SK-N-MC (cell line): ENCODE measurements at regions not wholly inside any gene's neighbourhood (a gene's known extent, or its start where the extent isn't known, plus 50 kb on each side); places are given as distances from the start of the nearest gene placed in this dataset.

Source experiments
- DNase-seq: peaks from one replicate; pipeline ENCODE4 v3.0.0-alpha.2; 2011; ENCODE audit warnings: low read depth, low spot score
- H3K27ac ChIP-seq: fragments of 200-600 bp; sonication (generic); 2 replicates; pipeline ENCODE4 v1.5.1; 2016; ENCODE audit warnings: mixed run types
- H3K36me3 ChIP-seq: fragments of 200-600 bp; sonication (generic); 2 replicates; pipeline ENCODE4 v1.6.1; 2017; ENCODE audit warnings: antibody characterized with exemption, low read length, mixed read lengths; ENCODE audit not compliant: insufficient read depth
- H3K4me3 ChIP-seq: fragments of 200-600 bp; sonication (generic); 2 replicates; pipeline ENCODE4 v1.5.1; 2016
- H3K9ac ChIP-seq: fragments of 200-600 bp; sonication (generic); 2 replicates; pipeline ENCODE4 v1.8.0; 2017; ENCODE audit warnings: mixed run types, mixed read lengths; ENCODE audit not compliant: insufficient read length
- H3K9me3 ChIP-seq: fragments of 200-600 bp; sonication (generic); 2 replicates; pipeline ENCODE4 v1.6.1; 2017; ENCODE audit warnings: low read depth, mild to moderate bottlenecking, antibody characterized with exemption, low read length, moderate library complexity, mixed read lengths
- EZH2 ChIP-seq: fragments of 200-600 bp; sonication (generic); IDR thresholded peaks from one replicate; pipeline ENCODE4 v1.6.1; 2017; ENCODE audit warnings: antibody characterized with exemption
- FOXP2 ChIP-seq: optimal IDR thresholded peaks from 2 replicates; pipeline ENCODE3; 2011; ENCODE audit warnings: mild to moderate bottlenecking, moderate library complexity; ENCODE audit not compliant: insufficient read depth; ENCODE audit errors: extremely low read length, control extremely low read depth
- POLR2AphosphoS5 ChIP-seq: IDR thresholded peaks from 2 replicates; pipeline ENCODE4 v1.6.1; 2012; ENCODE audit warnings: mild to moderate bottlenecking, low read depth, low read length, borderline replicate concordance

GRCh38 chr19:31781542-31781941 lies 432.3 kb upstream of the TSHZ3 start:
- no peak for DNase-seq
- H3K9me3 ChIP-seq, result no peaks in the 10 kb centered on the region
- no peak overlapping the region for H3K27ac ChIP-seq
- no peak overlapping the region for H3K4me3 ChIP-seq
- no peak overlapping the region for H3K9ac ChIP-seq
- H3K36me3 ChIP-seq, result no peaks in the 10 kb centered on the region
- TF ChIP-seq POLR2AphosphoS5 (no peak), FOXP2 (no peak), EZH2 (no peak)

- DNase-seq, result no peak
- no peak overlapping the region for H3K4me3 ChIP-seq
- TF ChIP-seq POLR2AphosphoS5, result no peak
- TF ChIP-seq EZH2, result no peak
- no peak for TF ChIP-seq FOXP2
- H3K9ac ChIP-seq, result no peak overlapping the region
- no peaks in the 10 kb centered on the region for H3K9me3 ChIP-seq
- H3K27ac ChIP-seq, result no peak overlapping the region
- H3K36me3 ChIP-seq, result no peaks in the 10 kb centered on the region
These were observed 434.4 kb upstream of the TSHZ3 start for GRCh38 chr19:31783592-31783991.

GRCh38 chr19:31784671-31785101 lies 435.4 kb upstream of the TSHZ3 start:
- no peaks in the 10 kb centered on the region for H3K36me3 ChIP-seq
- no peak overlapping the region for H3K27ac ChIP-seq
- no peak overlapping the region for H3K9ac ChIP-seq
- DNase-seq, result no peak
- no peak for TF ChIP-seq POLR2AphosphoS5
- TF ChIP-seq FOXP2, result no peak
- no peak for TF ChIP-seq EZH2
- H3K9me3 ChIP-seq, result no peaks in the 10 kb centered on the region
- H3K4me3 ChIP-seq, result no peak overlapping the region

- Histone ChIP-seq H3K4me3 (no peak overlapping the region), H3K36me3 (no peaks in the 10 kb centered on the region), H3K9me3 (no peaks in the 10 kb centered on the region), H3K27ac (no peak overlapping the region), H3K9ac (no peak overlapping the region)
- no peak for DNase-seq
- no peak for TF ChIP-seq FOXP2
- TF ChIP-seq POLR2AphosphoS5, result no peak
- TF ChIP-seq EZH2, result no peak
These were observed 452.4 kb upstream of the TSHZ3 start for GRCh38 chr19:31801611-31802010.

- Histone ChIP-seq H3K4me3 (no peak overlapping the region), H3K9me3 (no peaks in the 10 kb centered on the region), H3K27ac (no peak overlapping the region), H3K36me3 (no peaks in the 10 kb centered on the region), H3K9ac (no peak overlapping the region)
- DNase-seq, result no peak
- no peak for TF ChIP-seq EZH2
- TF ChIP-seq FOXP2, result no peak
- TF ChIP-seq POLR2AphosphoS5, result no peak
These were observed 454.7 kb upstream of the TSHZ3 start for GRCh38 chr19:31803835-31804446.

- no peak for TF ChIP-seq POLR2AphosphoS5
- TF ChIP-seq FOXP2, result no peak
- no peak for TF ChIP-seq EZH2
- Histone ChIP-seq H3K27ac (no peak overlapping the region), H3K36me3 (no peaks in the 10 kb centered on the region), H3K4me3 (no peak overlapping the region), H3K9ac (no peak overlapping the region), H3K9me3 (no peaks in the 10 kb centered on the region)
- DNase-seq, result peak; percentile 12
These were observed 455.4 kb upstream of the TSHZ3 start for GRCh38 chr19:31804668-31805067.

GRCh38 chr19:31810536-31811109 lies 461.4 kb upstream of the TSHZ3 start:
- H3K36me3 ChIP-seq, result no peaks in the 10 kb centered on the region
- H3K9ac ChIP-seq, result no peak overlapping the region
- no peak for TF ChIP-seq FOXP2
- no peak for DNase-seq
- H3K27ac ChIP-seq, result no peak overlapping the region
- no peak overlapping the region for H3K4me3 ChIP-seq
- no peaks in the 10 kb centered on the region for H3K9me3 ChIP-seq

- Histone ChIP-seq H3K9me3 (no peaks in the 10 kb centered on the region), H3K36me3 (no peaks in the 10 kb centered on the region), H3K4me3 (no peak overlapping the region), H3K27ac (no peak overlapping the region), H3K9ac (no peak overlapping the region)
- TF ChIP-seq POLR2AphosphoS5, result no peak
- no peak for TF ChIP-seq FOXP2
- no peak for TF ChIP-seq EZH2
- DNase-seq, result no peak
These were observed 468.9 kb upstream of the TSHZ3 start for GRCh38 chr19:31817971-31818797.
